ENCODE measurements at regions not wholly inside any gene's neighbourhood (a gene's known extent, or its start where the extent isn't known, plus 50 kb on each side); places are given as distances from the start of the nearest gene placed in this dataset.

DNA sequence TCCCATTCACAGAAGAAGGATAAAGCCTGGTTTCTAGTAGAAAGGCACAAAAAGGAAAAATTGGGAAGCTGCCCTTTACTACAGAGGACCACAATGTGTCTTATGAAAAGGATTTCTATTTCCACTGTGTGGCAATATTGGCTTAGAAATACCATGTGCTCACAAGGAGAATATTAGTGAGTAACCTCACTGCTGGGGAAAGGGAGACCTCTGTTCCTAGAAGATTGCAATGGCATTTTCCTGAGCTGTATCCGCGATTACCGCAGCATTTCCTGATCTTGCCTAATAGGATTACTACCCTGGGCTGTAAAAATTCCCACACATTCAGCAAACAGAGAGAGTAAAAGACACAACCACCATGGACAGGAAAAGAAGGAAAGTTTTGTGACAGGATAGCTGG is 308.8 kb upstream of the TECRL start:
- TF ChIP-seq, protein P1, sequence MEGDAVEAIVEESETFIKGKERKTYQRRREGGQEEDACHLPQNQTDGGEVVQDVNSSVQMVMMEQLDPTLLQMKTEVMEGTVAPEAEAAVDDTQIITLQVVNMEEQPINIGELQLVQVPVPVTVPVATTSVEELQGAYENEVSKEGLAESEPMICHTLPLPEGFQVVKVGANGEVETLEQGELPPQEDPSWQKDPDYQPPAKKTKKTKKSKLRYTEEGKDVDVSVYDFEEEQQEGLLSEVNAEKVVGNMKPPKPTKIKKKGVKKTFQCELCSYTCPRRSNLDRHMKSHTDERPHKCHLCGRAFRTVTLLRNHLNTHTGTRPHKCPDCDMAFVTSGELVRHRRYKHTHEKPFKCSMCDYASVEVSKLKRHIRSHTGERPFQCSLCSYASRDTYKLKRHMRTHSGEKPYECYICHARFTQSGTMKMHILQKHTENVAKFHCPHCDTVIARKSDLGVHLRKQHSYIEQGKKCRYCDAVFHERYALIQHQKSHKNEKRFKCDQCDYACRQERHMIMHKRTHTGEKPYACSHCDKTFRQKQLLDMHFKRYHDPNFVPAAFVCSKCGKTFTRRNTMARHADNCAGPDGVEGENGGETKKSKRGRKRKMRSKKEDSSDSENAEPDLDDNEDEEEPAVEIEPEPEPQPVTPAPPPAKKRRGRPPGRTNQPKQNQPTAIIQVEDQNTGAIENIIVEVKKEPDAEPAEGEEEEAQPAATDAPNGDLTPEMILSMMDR (IDR thresholded peaks at IDR 0.05) = no peak
- TF ChIP-seq POLR2A (IDR thresholded peaks at IDR 0.05) = no peak

Data from transverse colon (tissue), 3 donors.